ENCODE measurements at regions not wholly inside any gene's neighbourhood (a gene's known extent, or its start where the extent isn't known, plus 50 kb on each side); places are given as distances from the start of the nearest gene placed in this dataset.
"Not testable (repeated sequence)": the region's sequence is repeated elsewhere in the genome, so short reads cannot be mapped to it uniquely, and the experiment has no call there.

DNA sequence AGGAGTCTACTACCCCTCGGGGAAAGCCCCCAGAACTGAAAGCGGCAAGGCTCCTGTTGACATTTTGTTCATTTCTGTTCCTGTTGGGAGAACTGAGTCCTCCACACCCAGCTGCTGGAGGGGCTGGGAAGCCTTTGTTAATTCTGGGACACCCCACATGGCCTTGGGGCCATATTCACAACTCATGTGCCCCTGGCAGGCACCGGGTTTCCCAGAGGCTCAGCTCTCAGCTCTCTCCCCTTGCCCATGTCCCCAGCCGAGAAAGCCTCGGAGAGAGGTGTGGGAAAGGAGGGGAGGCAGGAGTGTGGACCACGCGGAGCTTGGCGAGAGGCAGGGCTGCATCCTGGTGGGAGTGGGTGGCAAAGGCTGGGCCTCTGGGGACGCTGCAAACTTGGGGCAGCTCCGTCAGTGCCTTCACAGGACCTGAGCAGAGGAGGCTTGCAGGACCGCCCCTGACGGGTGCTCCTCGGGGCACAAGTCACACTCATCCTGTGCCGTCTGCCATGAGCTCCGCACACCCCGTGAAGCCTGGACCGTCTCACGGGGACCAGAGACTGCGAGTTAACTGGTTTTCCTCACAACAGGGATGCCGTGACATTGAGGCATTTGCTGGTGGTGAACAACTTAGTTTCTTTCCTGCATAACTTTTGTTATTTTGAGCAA lies 140.9 kb downstream of the DNAJB6 start:
- TF ChIP-seq EP300 (IDR thresholded peaks at IDR 0.05) (no peak), POLR2A (IDR thresholded peaks at IDR 0.05) (no peak), POLR2AphosphoS5 (IDR thresholded peaks at IDR 0.05) (no peak), CTCF (IDR thresholded peaks at IDR 0.05) (no peak)
- no peak for ATAC-seq
- Histone ChIP-seq H3K27me3 (peaks cover 15% of the 10 kb centered on the region), H3K36me3 (no peaks in the 10 kb centered on the region), H3K4me3 (no peak overlapping the region), H3K27ac (no peak overlapping the region), H3K4me1 (no peaks in the 10 kb centered on the region), H3K9me3 (peaks cover 0 to 22% (median 0%) of the 10 kb centered on the region in 3 donors)
- WGBS, 2 donors (ENCODE audit: low coverage in 1 of 2), result 49 to 74% methylated on average over 3 to 8 of the region's 20 CpGs

GRCh38 chr7:157478611-157479010 lies 141.8 kb downstream of the DNAJB6 start:
- not testable (repeated sequence) for H3K36me3 ChIP-seq, H3K4me1 ChIP-seq, H3K27ac ChIP-seq, ATAC-seq, H3K4me3 ChIP-seq
- 50 to 57% methylated on average over 1 to 3 of the region's 13 CpGs for WGBS, 2 donors (ENCODE audit: low coverage in 1 of 2)
- Histone ChIP-seq H3K9me3 (peaks cover 0 to 12% (median 0%) of the 10 kb centered on the region in 3 donors), H3K27me3 (peaks cover 19% of the 10 kb centered on the region)

DNA sequence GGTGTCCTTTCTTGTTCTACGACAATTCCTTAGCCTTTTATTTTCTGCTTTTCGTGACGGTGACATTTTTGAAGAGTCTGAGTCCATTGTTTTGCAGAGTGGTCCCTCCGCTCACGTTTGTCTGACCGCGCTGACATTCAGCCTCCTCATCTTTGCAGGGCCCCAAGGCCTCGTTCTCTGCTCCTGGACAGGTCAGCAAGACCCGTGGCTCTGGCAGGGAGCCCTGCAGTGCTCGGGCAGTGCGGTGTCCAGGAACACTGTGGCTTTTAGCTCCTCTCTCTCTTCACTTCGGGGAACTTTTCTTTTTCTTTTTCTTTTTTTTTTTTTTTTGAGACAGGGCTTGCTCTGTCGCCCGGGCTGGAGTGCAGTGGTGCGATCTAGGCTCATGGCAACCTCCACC lies 142.5 kb downstream of the DNAJB6 start:
- H3K36me3 ChIP-seq, result no peaks in the 10 kb centered on the region
- WGBS, 2 donors (ENCODE audit: low coverage in 1 of 2), result 73 to 90% methylated on average over 2 to 12 of the region's 15 CpGs
- H3K27me3 ChIP-seq, result peaks cover 26% of the 10 kb centered on the region
- no peak overlapping the region for H3K27ac ChIP-seq
- H3K4me3 ChIP-seq, result no peak overlapping the region
- TF ChIP-seq POLR2A (IDR thresholded peaks at IDR 0.05) (no peak), POLR2AphosphoS5 (IDR thresholded peaks at IDR 0.05) (no peak), CTCF (IDR thresholded peaks at IDR 0.05) (no peak), EP300 (IDR thresholded peaks at IDR 0.05) (no peak)
- H3K9me3 ChIP-seq, result peaks cover 0 to 7% (median 0%) of the 10 kb centered on the region in 3 donors
- ATAC-seq, result no peak
- H3K4me1 ChIP-seq, result no peaks in the 10 kb centered on the region

- Histone ChIP-seq H3K4me3 (no peak overlapping the region), H3K36me3 (no peaks in the 10 kb centered on the region), H3K27ac (no peak overlapping the region), H3K27me3 (peaks cover 34% of the 10 kb centered on the region), H3K4me1 (no peaks in the 10 kb centered on the region), H3K9me3 (no peaks in the 10 kb centered on the region)
- no CpG with 5 or more reads among the region's 20 CpGs for WGBS, 2 donors (ENCODE audit: low coverage in 1 of 2)
- no peak for ATAC-seq
- TF ChIP-seq POLR2AphosphoS5 (IDR thresholded peaks at IDR 0.05) (no peak), CTCF (IDR thresholded peaks at IDR 0.05) (no peak), POLR2A (IDR thresholded peaks at IDR 0.05) (no peak), EP300 (IDR thresholded peaks at IDR 0.05) (no peak)
Observed at GRCh38 chr7:157480371-157481050, 143.7 kb downstream of the DNAJB6 start.

DNA sequence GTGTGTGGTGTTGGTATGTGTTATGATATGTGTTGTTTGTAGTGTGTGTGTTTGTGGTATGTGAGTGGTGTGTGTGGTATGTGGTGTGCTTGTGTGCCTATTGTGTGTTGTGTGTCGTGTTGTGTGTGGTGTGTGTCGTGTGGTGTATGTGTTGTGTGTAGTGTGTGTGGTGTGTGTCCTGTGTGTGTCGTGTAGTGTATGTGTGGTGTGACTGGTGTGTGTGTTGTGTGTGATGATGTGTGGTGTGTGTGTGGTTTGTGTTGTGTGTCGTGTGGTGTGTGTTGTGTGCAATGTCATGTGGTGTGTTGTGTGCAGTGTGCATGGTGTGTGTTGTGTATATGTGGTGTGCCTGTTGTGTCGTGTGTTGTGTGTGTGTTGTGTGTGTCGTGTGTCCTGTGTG lies 144.6 kb downstream of the DNAJB6 start:
- no peaks in the 10 kb centered on the region for H3K4me1 ChIP-seq
- no peak overlapping the region for H3K4me3 ChIP-seq
- H3K36me3 ChIP-seq, result no peaks in the 10 kb centered on the region
- TF ChIP-seq CTCF (IDR thresholded peaks at IDR 0.05) (no peak), POLR2A (IDR thresholded peaks at IDR 0.05) (no peak), POLR2AphosphoS5 (IDR thresholded peaks at IDR 0.05) (no peak), EP300 (IDR thresholded peaks at IDR 0.05) (no peak)
- peaks cover 38% of the 10 kb centered on the region for H3K27me3 ChIP-seq
- H3K27ac ChIP-seq, result no peak overlapping the region
- ATAC-seq, result no peak
- 93 to 95% methylated on average over 3 of the region's 6 CpGs for WGBS, 2 donors (ENCODE audit: low coverage in 1 of 2)
- H3K9me3 ChIP-seq, result no peaks in the 10 kb centered on the region

Data from gastroesophageal sphincter (tissue), 4 donors.